Thoracic aorta (tissue), 2 donors: ENCODE measurements at regions not wholly inside any gene's neighbourhood (a gene's known extent, or its start where the extent isn't known, plus 50 kb on each side); places are given as distances from the start of the nearest gene placed in this dataset.

ENCODE experiments used
- ATAC-seq: fragments of 150-250 bp; one replicate; pipeline ENCODE4 v1.8.0; 2017; ENCODE audit warnings: low read depth; ENCODE audit not compliant: insufficient number of reproducible peaks, low FRiP score
- DNase-seq: peaks from one replicate; pipeline ENCODE4 v3.0.0-alpha.2; 2020; ENCODE audit warnings: low spot score
- H3K27ac ChIP-seq, 2 donors: fragments of 200-600 bp; sonication (generic); 1 replicate in 1 of 2; 2 replicates in 1 of 2; pipeline ENCODE4 v1.5.1; 2016; ENCODE audit warnings: mild to moderate bottlenecking in 2 of 2, moderate library complexity in 2 of 2
- H3K27me3 ChIP-seq: fragments of 200-600 bp; sonication (generic); replicated peaks from 2 replicates; pipeline ENCODE4 v1.6.0; 2016; ENCODE audit warnings: mild to moderate bottlenecking; ENCODE audit not compliant: insufficient read depth
- H3K36me3 ChIP-seq: fragments of 200-600 bp; sonication (generic); one replicate; pipeline ENCODE4 v1.5.1; 2016
- H3K4me1 ChIP-seq, 2 donors: fragments of 200-600 bp; sonication (generic); 1 replicate in 1 of 2; 2 replicates in 1 of 2; pipeline versions ENCODE4 v1.5.1 to v1.6.0; 2016; ENCODE audit warnings: low read depth in 2 of 2, mild to moderate bottlenecking in 1 of 2; ENCODE audit not compliant: control insufficient read depth in 1 of 2
- H3K4me3 ChIP-seq: fragments of 200-600 bp; sonication (generic); 2 replicates; pipeline ENCODE4 v1.5.1; 2016; ENCODE audit warnings: mild to moderate bottlenecking
- H3K9me3 ChIP-seq: fragments of 200-600 bp; sonication (generic); 2 replicates; pipeline ENCODE4 v1.5.1; 2016
- CTCF ChIP-seq: fragments of 200-600 bp; sonication (generic); IDR thresholded peaks from one replicate; pipeline ENCODE4 v1.5.1; 2019; ENCODE audit warnings: antibody characterized with exemption

GRCh38 chr18:53943326-53943860, 281.1 kb downstream of the MBD2 start:
- Histone ChIP-seq H3K4me3 (no peak overlapping the region), H3K9me3 (no peaks in the 10 kb centered on the region), H3K36me3 (no peaks in the 10 kb centered on the region), H3K4me1 (no peaks in the 10 kb centered on the region), H3K27me3 (no peaks in the 10 kb centered on the region), H3K27ac (no peak overlapping the region)
- no peak for TF ChIP-seq CTCF
- no peak for DNase-seq
- no peak for ATAC-seq

GRCh38 chr18:53941601-53942338, 282.7 kb downstream of the MBD2 start:
- TF ChIP-seq CTCF, result no peak
- H3K4me1 ChIP-seq, result no peaks in the 10 kb centered on the region
- H3K27ac ChIP-seq, result no peak overlapping the region
- no peak overlapping the region for H3K4me3 ChIP-seq
- no peaks in the 10 kb centered on the region for H3K36me3 ChIP-seq
- ATAC-seq (no peak), DNase-seq (no peak)
- H3K27me3 ChIP-seq, result no peaks in the 10 kb centered on the region
- H3K9me3 ChIP-seq, result no peaks in the 10 kb centered on the region

- Histone ChIP-seq H3K9me3 (no peaks in the 10 kb centered on the region), H3K27ac (no peak overlapping the region), H3K4me1 (no peaks in the 10 kb centered on the region), H3K27me3 (no peaks in the 10 kb centered on the region), H3K36me3 (no peaks in the 10 kb centered on the region), H3K4me3 (no peak overlapping the region)
- no peak for DNase-seq
- no peak for TF ChIP-seq CTCF
- no peak for ATAC-seq
These were observed 287.4 kb downstream of the MBD2 start for GRCh38 chr18:53937037-53937436.

- Histone ChIP-seq H3K27me3 (no peaks in the 10 kb centered on the region), H3K9me3 (no peaks in the 10 kb centered on the region), H3K4me3 (no peak overlapping the region), H3K36me3 (no peaks in the 10 kb centered on the region), H3K4me1 (no peaks in the 10 kb centered on the region), H3K27ac (no peak overlapping the region)
- no peak for TF ChIP-seq CTCF
- ATAC-seq (no peak), DNase-seq (no peak)
These were observed 288.7 kb downstream of the MBD2 start for GRCh38 chr18:53935803-53936202.

- no peak for TF ChIP-seq CTCF
- Histone ChIP-seq H3K4me3 (no peak overlapping the region), H3K9me3 (no peaks in the 10 kb centered on the region), H3K27me3 (no peaks in the 10 kb centered on the region), H3K36me3 (no peaks in the 10 kb centered on the region), H3K27ac (no peak overlapping the region), H3K4me1 (no peaks in the 10 kb centered on the region)
- DNase-seq, result no peak
- ATAC-seq, result no peak
These were observed 289.1 kb downstream of the MBD2 start for GRCh38 chr18:53935399-53935798.
